Common myeloid progenitor, CD34-positive (primary cell): ENCODE measurements at regions not wholly inside any gene's neighbourhood (a gene's known extent, or its start where the extent isn't known, plus 50 kb on each side); places are given as distances from the start of the nearest gene placed in this dataset.

Experiments used
- CTCF ChIA-PET: fragments of 350-600 bp; sonication (Branson Sonifier 250); formaldehyde crosslinking; loops from one replicate; lab custom pipeline; 2021; ENCODE audit warnings: antibody characterized with exemption; lab: Charles Lee
- POLR2A ChIA-PET: fragments of 350-600 bp; sonication (Branson Sonifier 250); formaldehyde crosslinking; loops from one replicate; lab custom pipeline; 2021; ENCODE audit warnings: antibody characterized with exemption; lab: Charles Lee
- DNase-seq, 3 donors: peaks; one replicate each; pipeline versions ENCODE4 v3.0.0 to v3.0.0-alpha.2; 2013
- H3K27ac ChIP-seq, 2 experiments: 1 replicate in 1 of 2; 2 replicates in 1 of 2; pipeline ENCODE4 v1.7.0; 2013; ENCODE audit warnings: inconsistent platforms in 2 of 2, low read length in 2 of 2, mild to moderate bottlenecking in 2 of 2, low read depth in 1 of 2, moderate library complexity in 1 of 2; ENCODE audit not compliant: severe bottlenecking in 2 of 2, insufficient read depth in 1 of 2, poor library complexity in 1 of 2
- H3K27me3 ChIP-seq, 5 experiments: replicated peaks in 2 of 5; 1 replicate in 3 of 5; 2 replicates in 2 of 5; pipeline versions ENCODE4 v1.6.1 to v1.7.0; 2013; ENCODE audit warnings: low read length in 4 of 5, mild to moderate bottlenecking in 2 of 5, moderate library complexity in 2 of 5, inconsistent platforms in 1 of 5; ENCODE audit not compliant: insufficient read depth in 5 of 5, control insufficient read depth in 4 of 5
- H3K36me3 ChIP-seq, 4 experiments: 1 replicate in 2 of 4; 2 replicates in 2 of 4; pipeline versions ENCODE4 v1.6.1 to v1.7.0; 2013; ENCODE audit warnings: low read length in 3 of 4, control low read depth in 1 of 4, mild to moderate bottlenecking in 1 of 4; ENCODE audit not compliant: control insufficient read depth in 4 of 4, insufficient read depth in 4 of 4
- H3K4me1 ChIP-seq, 4 experiments: 1 replicate in 3 of 4; 2 replicates in 1 of 4; pipeline versions ENCODE4 v1.6.1 to v1.7.1; 2013; ENCODE audit warnings: low read length in 3 of 4, mild to moderate bottlenecking in 3 of 4, control low read depth in 1 of 4, inconsistent platforms in 1 of 4, moderate library complexity in 1 of 4; ENCODE audit not compliant: control insufficient read depth in 4 of 4, insufficient read depth in 4 of 4; ENCODE audit errors: control extremely low read depth in 1 of 4
- H3K4me3 ChIP-seq, 7 experiments: 1 replicate in 4 of 7; 2 replicates in 3 of 7; pipeline versions ENCODE4 v1.5.1 to v1.7.0; 2013; ENCODE audit warnings: mild to moderate bottlenecking in 7 of 7, low read length in 6 of 7, moderate library complexity in 6 of 7, inconsistent platforms in 2 of 7, low read depth in 2 of 7, control low read depth in 1 of 7; ENCODE audit not compliant: insufficient read depth in 4 of 7, control insufficient read depth in 1 of 7; ENCODE audit errors: extremely low read depth in 1 of 7
- H3K9me3 ChIP-seq, 5 experiments: 1 replicate in 4 of 5; 2 replicates in 1 of 5; pipeline versions ENCODE4 v1.6.1 to v1.7.1; 2013; ENCODE audit warnings: low read length in 4 of 5, mild to moderate bottlenecking in 2 of 5, inconsistent platforms in 1 of 5, low read depth in 1 of 5, moderate library complexity in 1 of 5; ENCODE audit not compliant: control insufficient read depth in 4 of 5, insufficient read depth in 2 of 5; ENCODE audit errors: control extremely low read depth in 1 of 5
- WGBS: methylation state at CpG from one replicate; pipeline ENCODE4 v1.1.5; 2013; ENCODE audit not compliant: insufficient coverage; 5-methylcytosine and 5-hydroxymethylcytosine counted together

GRCh38 chr13:68588623-68589022, 1358.5 kb upstream of the PCDH9 start:
- POLR2A ChIA-PET, result no interaction called here
- CTCF ChIA-PET, result no interaction called here

DNA sequence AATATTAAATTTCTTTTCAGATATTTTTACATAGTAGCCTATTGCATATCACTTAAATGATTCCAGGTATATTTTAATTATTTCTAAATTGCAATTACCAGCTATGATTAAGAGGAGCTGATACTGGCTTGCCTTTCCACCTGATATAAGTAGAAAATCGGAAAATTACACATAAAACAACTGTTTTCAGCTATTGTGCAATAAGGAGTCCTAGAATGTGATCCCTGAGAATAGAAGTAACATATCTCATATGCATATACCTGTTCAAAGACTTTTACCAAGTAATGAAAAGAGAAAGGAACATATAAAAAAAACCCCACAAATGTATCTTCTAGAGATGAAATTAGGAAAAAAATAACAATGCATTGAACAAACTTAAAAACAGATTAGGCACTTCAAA, 1354.6 kb upstream of the PCDH9 start:
- ChIA-PET CTCF (no interaction called here), POLR2A (no interaction called here)
- no peaks in the 10 kb centered on the region for H3K27me3 ChIP-seq
- no peaks in the 10 kb centered on the region for H3K36me3 ChIP-seq
- WGBS, result no CpG with 5 or more reads among the region's 1 CpG
- H3K4me1 ChIP-seq, result no peaks in the 10 kb centered on the region
- H3K9me3 ChIP-seq, result no peaks in the 10 kb centered on the region
- no peak for DNase-seq
- no peak overlapping the region for H3K4me3 ChIP-seq
- H3K27ac ChIP-seq, result no peak overlapping the region

More at GRCh38 chr13:68588623-68589022, 1358.5 kb upstream of the PCDH9 start:
- Histone ChIP-seq H3K36me3 (no peaks in the 10 kb centered on the region), H3K4me3 (no peak overlapping the region), H3K27ac (no peak overlapping the region), H3K4me1 (no peaks in the 10 kb centered on the region), H3K9me3 (no peaks in the 10 kb centered on the region), H3K27me3 (no peaks in the 10 kb centered on the region)
- 100% methylated on average over 2 of the region's 4 CpGs for WGBS
- peak in 1 of 3 donors; percentile 1 for DNase-seq

- WGBS, result 100% methylated on average over 1 of the region's 1 CpG
- POLR2A ChIA-PET, result no interaction called here
These were observed 1343.9 kb upstream of the PCDH9 start for GRCh38 chr13:68574053-68574452.

GRCh38 chr13:68551701-68552522, 1321.8 kb upstream of the PCDH9 start:
- DNase-seq, result no peak
- Histone ChIP-seq H3K36me3 (no peaks in the 10 kb centered on the region), H3K4me1 (no peaks in the 10 kb centered on the region), H3K27me3 (no peaks in the 10 kb centered on the region), H3K9me3 (no peaks in the 10 kb centered on the region), H3K27ac (no peak overlapping the region), H3K4me3 (no peak overlapping the region)
- ChIA-PET CTCF (no interaction called here), POLR2A (no interaction called here)
- WGBS, result 67% methylated on average over 2 of the region's 5 CpGs

More at GRCh38 chr13:68574053-68574452, 1343.9 kb upstream of the PCDH9 start:
- Histone ChIP-seq H3K9me3 (no peaks in the 10 kb centered on the region), H3K27me3 (no peaks in the 10 kb centered on the region), H3K27ac (no peak overlapping the region), H3K4me1 (no peaks in the 10 kb centered on the region), H3K36me3 (no peaks in the 10 kb centered on the region), H3K4me3 (no peak overlapping the region)
- DNase-seq, result no peak
- CTCF ChIA-PET, result no interaction called here

GRCh38 chr13:68550330-68550729, 1320.2 kb upstream of the PCDH9 start:
- WGBS, result 100% methylated on average over 1 of the region's 1 CpG
- Histone ChIP-seq H3K36me3 (no peaks in the 10 kb centered on the region), H3K27me3 (no peaks in the 10 kb centered on the region), H3K9me3 (no peaks in the 10 kb centered on the region), H3K4me3 (no peak overlapping the region), H3K4me1 (no peaks in the 10 kb centered on the region), H3K27ac (no peak overlapping the region)
- DNase-seq, result no peak
- POLR2A ChIA-PET, result no interaction called here
- CTCF ChIA-PET, result no interaction called here

- Histone ChIP-seq H3K27ac (no peak overlapping the region), H3K36me3 (no peaks in the 10 kb centered on the region), H3K4me3 (no peak overlapping the region), H3K4me1 (no peaks in the 10 kb centered on the region), H3K9me3 (no peaks in the 10 kb centered on the region), H3K27me3 (no peaks in the 10 kb centered on the region)
- ChIA-PET CTCF (no interaction called here), POLR2A (no interaction called here)
- DNase-seq, result no peak
- WGBS, result no CpG with 5 or more reads among the region's 2 CpGs
These were observed 1310.1 kb upstream of the PCDH9 start for GRCh38 chr13:68540244-68540643.

DNA sequence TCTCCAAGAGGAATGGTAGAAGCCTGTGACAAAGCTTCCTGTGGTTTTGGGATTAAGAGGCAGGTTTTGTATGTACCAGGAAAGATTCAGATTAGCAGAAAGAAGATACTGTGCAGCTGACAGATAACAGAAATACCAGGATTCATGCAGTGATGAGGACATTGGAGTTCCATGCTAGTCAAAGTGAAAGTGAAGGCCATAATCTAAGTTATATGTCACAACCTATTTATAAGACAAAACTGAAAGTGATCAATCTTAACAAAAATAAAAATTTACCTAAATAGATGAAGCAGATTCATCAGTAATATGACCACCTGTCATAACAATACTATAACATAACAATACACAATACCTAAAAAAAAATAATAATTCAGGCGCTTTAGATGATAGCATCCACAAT, 1305.2 kb upstream of the PCDH9 start:
- DNase-seq, result no peak
- WGBS, result no CpG with 5 or more reads among the region's 1 CpG
- no peak overlapping the region for H3K4me3 ChIP-seq
- no peaks in the 10 kb centered on the region for H3K9me3 ChIP-seq
- H3K27me3 ChIP-seq, result no peaks in the 10 kb centered on the region
- CTCF ChIA-PET, result no interaction called here
- POLR2A ChIA-PET, result no interaction called here
- H3K4me1 ChIP-seq, result no peaks in the 10 kb centered on the region
- H3K27ac ChIP-seq, result no peak overlapping the region
- no peaks in the 10 kb centered on the region for H3K36me3 ChIP-seq
